ENCODE measurements at regions not wholly inside any gene's neighbourhood (a gene's known extent, or its start where the extent isn't known, plus 50 kb on each side); places are given as distances from the start of the nearest gene placed in this dataset.

DNA sequence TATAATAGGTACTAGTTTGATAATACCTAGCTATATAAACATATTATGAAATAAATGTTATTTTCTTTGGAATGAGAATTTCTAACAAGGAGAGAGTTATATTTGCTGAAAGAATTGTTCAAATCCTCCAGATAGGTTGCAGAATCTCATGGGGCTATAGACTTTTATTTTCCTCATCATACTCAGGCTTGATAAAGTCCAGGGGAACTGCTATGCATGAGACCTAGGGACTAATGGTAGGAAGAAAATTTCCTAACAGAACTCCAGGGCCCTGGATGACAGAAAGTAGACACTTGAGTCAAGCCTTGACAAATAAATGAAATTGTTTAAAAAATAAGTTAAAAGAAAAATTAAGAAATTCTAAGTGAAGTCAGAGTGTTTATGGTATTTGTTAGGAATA is 138.5 kb upstream of the DACH1 start:
- H3K4me3 ChIP-seq (ENCODE audit: low read depth, low read length, poor library complexity, severe bottlenecking), result no peak overlapping the region
- H3K27ac ChIP-seq (ENCODE audit: low read depth, low read length, poor library complexity, severe bottlenecking), result no peak overlapping the region
- H3K4me1 ChIP-seq (ENCODE audit: insufficient read depth, low read length, poor library complexity, severe bottlenecking), result no peaks in the 10 kb centered on the region
- no peak for DNase-seq (ENCODE audit: low spot score)
- intact Hi-C loops (cut with micrococcal nuclease; ENCODE audit: unreplicated experiment), result no loop called here
- no peaks in the 10 kb centered on the region for H3K9me3 ChIP-seq (ENCODE audit: low read depth, low read length, poor library complexity, severe bottlenecking)
- no peaks in the 10 kb centered on the region for H3K27me3 ChIP-seq (replicated peaks; ENCODE audit: insufficient read depth, low read depth, low read length, poor library complexity)
- ChIA-PET CTCF (no interaction called here), POLR2A (ENCODE audit: low non-redundant PET) (no interaction called here)
- BruUV-seq (replicated peaks), result no TSS peak
- TF ChIP-seq EZH2 (IDR thresholded peaks at IDR 0.05; ENCODE audit: borderline replicate concordance, low read depth, low read length, poor library complexity, severe bottlenecking), result no peak
- TF ChIP-seq, protein P1, sequence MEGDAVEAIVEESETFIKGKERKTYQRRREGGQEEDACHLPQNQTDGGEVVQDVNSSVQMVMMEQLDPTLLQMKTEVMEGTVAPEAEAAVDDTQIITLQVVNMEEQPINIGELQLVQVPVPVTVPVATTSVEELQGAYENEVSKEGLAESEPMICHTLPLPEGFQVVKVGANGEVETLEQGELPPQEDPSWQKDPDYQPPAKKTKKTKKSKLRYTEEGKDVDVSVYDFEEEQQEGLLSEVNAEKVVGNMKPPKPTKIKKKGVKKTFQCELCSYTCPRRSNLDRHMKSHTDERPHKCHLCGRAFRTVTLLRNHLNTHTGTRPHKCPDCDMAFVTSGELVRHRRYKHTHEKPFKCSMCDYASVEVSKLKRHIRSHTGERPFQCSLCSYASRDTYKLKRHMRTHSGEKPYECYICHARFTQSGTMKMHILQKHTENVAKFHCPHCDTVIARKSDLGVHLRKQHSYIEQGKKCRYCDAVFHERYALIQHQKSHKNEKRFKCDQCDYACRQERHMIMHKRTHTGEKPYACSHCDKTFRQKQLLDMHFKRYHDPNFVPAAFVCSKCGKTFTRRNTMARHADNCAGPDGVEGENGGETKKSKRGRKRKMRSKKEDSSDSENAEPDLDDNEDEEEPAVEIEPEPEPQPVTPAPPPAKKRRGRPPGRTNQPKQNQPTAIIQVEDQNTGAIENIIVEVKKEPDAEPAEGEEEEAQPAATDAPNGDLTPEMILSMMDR (conservative IDR thresholded peaks at IDR 0.05; ENCODE audit: low read depth, low read length), result no peak
- H3K36me3 ChIP-seq (ENCODE audit: insufficient read depth, low read length, poor library complexity, severe bottlenecking), result no peaks in the 10 kb centered on the region

DNA sequence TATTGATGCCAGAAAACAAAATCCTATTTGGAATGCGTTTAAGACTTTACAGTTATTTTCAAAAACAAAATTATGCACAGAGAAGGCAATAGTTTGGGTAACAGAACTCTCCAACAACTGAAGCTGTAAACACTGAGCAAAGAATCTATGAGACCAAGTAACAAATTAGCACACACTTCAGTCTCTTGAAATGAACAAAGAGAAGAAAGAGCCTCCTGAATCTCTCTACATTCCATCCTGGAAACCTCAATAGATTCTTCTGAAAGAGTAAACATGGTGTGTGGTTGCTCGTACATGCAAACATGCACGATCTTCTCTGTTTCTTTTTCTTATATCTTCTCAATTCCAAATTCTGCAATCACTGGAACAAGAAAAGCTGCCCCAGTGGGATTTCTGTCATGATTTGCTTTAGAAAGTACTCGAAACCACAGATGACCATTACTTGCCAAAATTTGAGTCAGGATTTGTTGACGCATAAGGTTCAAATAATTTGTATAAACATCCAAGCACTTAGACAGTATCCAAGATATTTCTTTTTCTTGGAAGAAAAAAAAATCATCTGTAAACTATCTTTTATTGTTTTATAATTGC is 137.9 kb upstream of the DACH1 start:
- H3K36me3 ChIP-seq (ENCODE audit: insufficient read depth, low read length, poor library complexity, severe bottlenecking), result no peaks in the 10 kb centered on the region
- H3K4me3 ChIP-seq (ENCODE audit: low read depth, low read length, poor library complexity, severe bottlenecking), result no peak overlapping the region
- ChIA-PET CTCF (no interaction called here), POLR2A (ENCODE audit: low non-redundant PET) (no interaction called here)
- H3K27ac ChIP-seq (ENCODE audit: low read depth, low read length, poor library complexity, severe bottlenecking), result no peak overlapping the region
- TF ChIP-seq EZH2 (IDR thresholded peaks at IDR 0.05; ENCODE audit: borderline replicate concordance, low read depth, low read length, poor library complexity, severe bottlenecking), result no peak
- TF ChIP-seq, protein P1 (conservative IDR thresholded peaks at IDR 0.05; ENCODE audit: low read depth, low read length), result no peak
- no peaks in the 10 kb centered on the region for H3K9me3 ChIP-seq (ENCODE audit: low read depth, low read length, poor library complexity, severe bottlenecking)
- no TSS peak for BruUV-seq (replicated peaks)
- no peaks in the 10 kb centered on the region for H3K4me1 ChIP-seq (ENCODE audit: insufficient read depth, low read length, poor library complexity, severe bottlenecking)
- H3K27me3 ChIP-seq (replicated peaks; ENCODE audit: insufficient read depth, low read depth, low read length, poor library complexity), result no peaks in the 10 kb centered on the region
- DNase-seq (ENCODE audit: low spot score), result no peak
- intact Hi-C loops (cut with micrococcal nuclease; ENCODE audit: unreplicated experiment), result no loop called here

DNA sequence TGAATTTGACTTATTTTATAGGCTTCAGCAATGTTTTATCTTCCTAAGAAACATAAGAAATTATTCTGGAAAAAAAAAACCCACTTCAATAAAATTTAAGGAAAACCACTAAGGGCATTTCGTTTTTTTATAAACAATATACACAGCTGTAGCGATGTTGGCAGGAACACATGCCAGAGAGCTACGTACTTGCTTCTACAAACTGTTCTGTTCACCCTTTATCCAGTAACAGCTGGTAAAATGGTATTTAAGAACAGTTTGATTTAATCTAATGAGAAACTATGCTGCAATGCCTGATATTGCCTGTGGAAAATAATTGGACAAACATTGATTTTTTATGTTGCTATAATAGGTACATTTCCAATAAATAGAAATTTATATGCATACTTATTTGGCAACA is 137.2 kb upstream of the DACH1 start:
- intact Hi-C loops (cut with micrococcal nuclease; ENCODE audit: unreplicated experiment), result no loop called here
- ChIA-PET CTCF (no interaction called here), POLR2A (ENCODE audit: low non-redundant PET) (no interaction called here)
- BruUV-seq (replicated peaks), result no TSS peak
- no peaks in the 10 kb centered on the region for H3K36me3 ChIP-seq (ENCODE audit: insufficient read depth, low read length, poor library complexity, severe bottlenecking)
- H3K4me1 ChIP-seq (ENCODE audit: insufficient read depth, low read length, poor library complexity, severe bottlenecking), result no peaks in the 10 kb centered on the region
- no peaks in the 10 kb centered on the region for H3K9me3 ChIP-seq (ENCODE audit: low read depth, low read length, poor library complexity, severe bottlenecking)
- no peak for DNase-seq (ENCODE audit: low spot score)
- H3K4me3 ChIP-seq (ENCODE audit: low read depth, low read length, poor library complexity, severe bottlenecking), result no peak overlapping the region
- H3K27ac ChIP-seq (ENCODE audit: low read depth, low read length, poor library complexity, severe bottlenecking), result no peak overlapping the region
- no peak for TF ChIP-seq EZH2 (IDR thresholded peaks at IDR 0.05; ENCODE audit: borderline replicate concordance, low read depth, low read length, poor library complexity, severe bottlenecking)
- TF ChIP-seq, protein P1 (conservative IDR thresholded peaks at IDR 0.05; ENCODE audit: low read depth, low read length), result no peak
- H3K27me3 ChIP-seq (replicated peaks; ENCODE audit: insufficient read depth, low read depth, low read length, poor library complexity), result no peaks in the 10 kb centered on the region
